ENCODE measurements at regions not wholly inside any gene's neighbourhood (a gene's known extent, or its start where the extent isn't known, plus 50 kb on each side); places are given as distances from the start of the nearest gene placed in this dataset.

DNA sequence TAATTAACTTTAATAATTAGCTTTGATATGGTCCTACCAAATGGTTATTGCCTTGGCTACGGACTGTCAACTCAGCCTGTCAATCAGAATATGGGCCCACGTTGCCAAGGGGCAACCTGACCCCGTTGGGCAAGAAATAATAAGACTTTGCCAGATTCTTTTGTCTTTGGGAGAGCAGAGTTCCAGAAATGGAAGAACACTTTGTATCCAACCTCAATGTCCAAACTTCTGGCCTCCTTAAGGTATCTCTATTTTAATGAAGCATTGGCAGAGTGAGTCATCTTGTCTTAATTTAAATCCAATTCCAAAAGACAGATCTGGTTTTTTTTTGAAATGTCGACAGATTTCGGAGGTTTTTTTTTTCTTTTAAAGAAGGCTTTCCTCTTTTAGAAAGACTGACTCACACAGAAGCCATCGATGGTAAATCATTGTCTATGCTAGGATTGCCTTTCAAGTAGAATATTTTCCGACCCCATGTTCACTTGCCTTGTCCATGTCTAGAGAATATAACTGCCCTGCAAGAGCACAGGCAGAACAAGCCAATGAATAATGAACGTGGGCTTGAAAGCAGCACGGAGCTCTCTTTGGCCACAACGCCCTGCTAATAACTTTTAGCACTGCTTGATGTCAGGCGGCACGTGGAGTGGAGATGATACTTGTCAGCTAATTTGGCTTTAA is 190.3 kb upstream of the GATB start:
- TF ChIP-seq, protein P1, sequence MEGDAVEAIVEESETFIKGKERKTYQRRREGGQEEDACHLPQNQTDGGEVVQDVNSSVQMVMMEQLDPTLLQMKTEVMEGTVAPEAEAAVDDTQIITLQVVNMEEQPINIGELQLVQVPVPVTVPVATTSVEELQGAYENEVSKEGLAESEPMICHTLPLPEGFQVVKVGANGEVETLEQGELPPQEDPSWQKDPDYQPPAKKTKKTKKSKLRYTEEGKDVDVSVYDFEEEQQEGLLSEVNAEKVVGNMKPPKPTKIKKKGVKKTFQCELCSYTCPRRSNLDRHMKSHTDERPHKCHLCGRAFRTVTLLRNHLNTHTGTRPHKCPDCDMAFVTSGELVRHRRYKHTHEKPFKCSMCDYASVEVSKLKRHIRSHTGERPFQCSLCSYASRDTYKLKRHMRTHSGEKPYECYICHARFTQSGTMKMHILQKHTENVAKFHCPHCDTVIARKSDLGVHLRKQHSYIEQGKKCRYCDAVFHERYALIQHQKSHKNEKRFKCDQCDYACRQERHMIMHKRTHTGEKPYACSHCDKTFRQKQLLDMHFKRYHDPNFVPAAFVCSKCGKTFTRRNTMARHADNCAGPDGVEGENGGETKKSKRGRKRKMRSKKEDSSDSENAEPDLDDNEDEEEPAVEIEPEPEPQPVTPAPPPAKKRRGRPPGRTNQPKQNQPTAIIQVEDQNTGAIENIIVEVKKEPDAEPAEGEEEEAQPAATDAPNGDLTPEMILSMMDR (IDR thresholded peaks at IDR 0.05), result no peak
- no peak for TF ChIP-seq POLR2A (IDR thresholded peaks at IDR 0.05)
